ENCODE measurements at regions not wholly inside any gene's neighbourhood (a gene's known extent, or its start where the extent isn't known, plus 50 kb on each side); places are given as distances from the start of the nearest gene placed in this dataset.
"Not testable (repeated sequence)": the region's sequence is repeated elsewhere in the genome, so short reads cannot be mapped to it uniquely, and the experiment has no call there.

DNA sequence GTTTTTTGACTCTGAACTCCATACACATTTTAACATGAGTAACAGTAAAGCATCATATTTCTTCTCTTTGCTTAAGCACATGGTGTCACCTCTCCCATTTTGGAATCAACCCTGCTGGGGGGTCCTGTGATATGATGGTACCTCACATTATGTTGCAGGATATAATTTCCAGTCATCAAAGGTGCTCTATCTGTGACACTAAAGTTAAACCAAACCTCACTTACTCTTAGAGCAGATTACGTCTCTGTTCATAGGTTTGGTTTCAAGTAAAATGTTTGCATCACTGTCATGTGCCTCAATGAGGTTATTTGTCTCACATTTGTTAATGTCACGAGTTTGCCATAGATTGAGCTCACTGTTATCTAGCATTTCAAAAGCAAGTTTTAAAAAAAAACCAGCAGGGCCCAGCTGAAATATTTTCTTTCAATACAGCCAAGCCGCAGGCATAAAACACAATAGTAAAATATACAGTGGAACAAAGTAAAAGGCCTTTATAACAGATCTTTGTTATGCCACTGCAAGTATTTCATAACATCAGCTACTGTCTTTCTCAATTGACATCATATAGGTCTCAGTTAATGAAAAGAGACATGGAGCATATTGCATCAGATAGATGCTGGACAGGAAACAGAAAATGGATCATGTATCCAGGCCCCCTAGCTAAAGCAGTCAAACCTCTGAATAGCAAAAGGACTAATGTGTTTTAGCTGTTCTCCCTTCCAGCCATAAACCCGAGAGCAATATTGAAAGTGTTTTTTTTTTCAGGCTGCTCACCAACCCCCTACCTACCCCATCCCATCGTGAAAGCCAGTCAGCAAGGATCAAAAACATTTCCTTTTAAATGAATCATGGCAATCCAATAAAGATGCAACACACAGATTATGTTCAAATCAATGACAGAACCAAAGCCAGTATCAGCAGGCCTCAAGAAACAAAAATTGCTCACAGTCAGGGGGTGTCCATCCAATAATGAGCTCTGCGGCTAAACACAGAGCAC is 182.1 kb upstream of the ITGA1 start:
- no peak for DNase-seq (ENCODE audit: low read depth, low spot score)

- DNase-seq (ENCODE audit: low read depth, low spot score) = no peak
Measured at GRCh38 chr5:52607227-52607824, 180.4 kb upstream of the ITGA1 start.

DNA sequence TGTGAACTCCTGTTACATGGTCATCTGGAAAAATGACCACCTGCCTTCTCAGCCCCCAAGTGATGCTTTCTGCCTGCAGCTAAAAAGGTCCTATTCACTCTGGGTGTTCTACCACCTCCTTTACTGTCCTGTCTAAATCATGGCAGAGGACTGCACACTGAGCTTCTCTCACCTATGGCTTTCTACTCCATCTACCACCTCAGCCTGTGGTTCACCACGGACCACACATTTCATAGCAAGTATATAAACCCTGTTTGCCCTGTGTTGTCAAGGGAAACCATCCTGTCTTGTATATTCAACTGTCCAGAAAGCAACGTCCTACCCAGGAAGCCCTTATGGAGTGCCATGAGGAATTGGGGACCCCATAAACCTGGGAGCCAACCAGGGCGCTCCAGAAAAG is 167.4 kb upstream of the ITGA1 start:
- DNase-seq (ENCODE audit: low read depth, low spot score) = no peak

DNA sequence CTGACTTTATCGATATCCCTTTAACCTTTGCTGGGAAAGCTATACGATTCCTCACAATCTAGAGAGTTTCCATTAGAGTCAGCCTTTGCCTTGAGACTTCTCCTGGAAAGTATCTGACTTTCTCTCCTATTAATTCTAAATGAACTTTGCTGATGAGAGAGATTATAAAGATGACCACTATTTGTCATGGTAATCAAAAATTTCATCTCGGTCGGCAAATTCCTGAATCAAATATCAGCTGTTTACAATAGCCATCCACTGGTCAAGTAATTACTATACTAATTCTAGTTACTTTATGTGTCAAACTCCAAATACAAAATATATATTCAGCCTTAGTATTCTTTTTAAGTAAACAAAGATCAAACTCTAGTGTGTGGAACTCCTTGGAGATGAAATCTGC is 164.4 kb upstream of the ITGA1 start:
- DNase-seq (ENCODE audit: low read depth, low spot score) = no peak

- no peak for DNase-seq (ENCODE audit: low read depth, low spot score)
Measured at GRCh38 chr5:52624291-52624690, 163.4 kb upstream of the ITGA1 start.

DNA sequence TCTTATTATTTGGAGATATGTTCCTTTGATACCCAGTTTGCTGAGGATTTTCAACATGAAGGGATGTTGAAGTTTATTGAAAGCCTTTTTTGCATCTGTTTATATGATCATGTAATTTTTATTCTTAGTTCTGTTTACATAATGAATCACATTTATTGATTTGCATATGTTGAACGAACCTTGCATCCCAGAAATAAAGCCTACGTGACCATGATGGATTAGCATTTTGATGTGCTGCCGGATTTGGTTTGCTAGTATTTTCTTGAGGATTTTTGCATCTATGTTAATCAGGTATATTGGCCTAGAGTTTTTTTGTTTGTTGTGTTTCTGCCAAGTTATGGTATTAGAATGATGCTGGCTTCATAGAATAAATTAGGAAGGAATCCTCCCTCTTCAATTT is 161.4 kb upstream of the ITGA1 start:
- DNase-seq (ENCODE audit: low read depth, low spot score) = no peak

DNA sequence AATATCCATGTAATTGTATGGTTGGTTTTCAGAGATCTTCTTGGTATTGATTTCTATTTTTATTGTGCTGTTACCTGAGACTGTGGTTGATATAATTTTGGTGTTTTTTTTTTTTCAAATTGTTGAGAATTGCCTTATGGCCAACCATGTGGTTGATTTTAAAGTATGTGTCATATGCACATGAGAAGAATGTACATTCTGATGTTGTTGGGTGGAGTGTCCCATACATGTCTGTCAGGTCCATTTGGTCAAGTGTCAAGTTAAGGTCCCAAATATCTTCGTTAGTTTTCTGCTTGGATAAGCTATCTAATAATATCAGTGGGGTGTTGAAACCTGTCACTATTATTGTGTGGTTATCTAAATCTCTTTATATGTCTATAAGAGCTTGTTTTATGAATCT is 160.0 kb upstream of the ITGA1 start:
- no peak for DNase-seq (ENCODE audit: low read depth, low spot score)

DNA sequence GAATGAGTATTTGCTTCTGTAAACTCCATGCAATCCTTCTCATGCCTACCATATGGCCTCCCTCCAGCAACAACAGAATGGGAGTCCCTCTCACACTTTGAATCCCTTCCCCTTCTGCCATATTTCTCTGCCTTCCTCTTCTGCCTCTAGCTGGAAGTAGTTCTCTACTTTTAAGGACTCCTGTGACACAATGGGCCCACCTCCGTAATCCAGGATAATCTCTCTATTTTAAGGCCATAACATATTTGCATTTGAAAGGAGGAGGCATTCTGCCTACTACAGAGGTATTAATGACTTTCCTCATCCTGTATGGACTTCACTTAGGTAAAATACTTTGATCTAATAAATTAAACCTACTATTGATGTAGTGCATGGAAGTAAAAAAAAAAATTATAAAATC is 155.4 kb upstream of the ITGA1 start:
- no peak for DNase-seq (ENCODE audit: low read depth, low spot score)

DNA sequence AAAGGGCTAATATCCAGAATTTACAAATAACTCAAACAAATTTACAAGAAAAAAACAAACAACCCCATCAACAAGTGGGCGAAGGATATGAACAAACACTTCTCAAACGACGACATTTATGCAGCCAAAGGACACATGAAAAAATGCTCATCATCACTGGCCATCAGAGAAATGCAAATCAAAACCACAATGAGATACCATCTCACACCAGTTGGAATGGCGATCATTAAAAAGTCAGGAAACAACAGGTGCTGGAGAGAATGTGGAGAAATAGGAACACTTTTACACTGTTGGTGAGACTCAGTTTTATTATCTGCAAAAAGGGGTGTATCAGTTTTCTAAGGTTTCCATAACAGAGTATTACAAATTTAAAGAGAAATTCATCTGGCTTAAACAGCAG is 153.5 kb upstream of the ITGA1 start:
- not testable (repeated sequence) for DNase-seq (ENCODE audit: low read depth, low spot score)

DNA sequence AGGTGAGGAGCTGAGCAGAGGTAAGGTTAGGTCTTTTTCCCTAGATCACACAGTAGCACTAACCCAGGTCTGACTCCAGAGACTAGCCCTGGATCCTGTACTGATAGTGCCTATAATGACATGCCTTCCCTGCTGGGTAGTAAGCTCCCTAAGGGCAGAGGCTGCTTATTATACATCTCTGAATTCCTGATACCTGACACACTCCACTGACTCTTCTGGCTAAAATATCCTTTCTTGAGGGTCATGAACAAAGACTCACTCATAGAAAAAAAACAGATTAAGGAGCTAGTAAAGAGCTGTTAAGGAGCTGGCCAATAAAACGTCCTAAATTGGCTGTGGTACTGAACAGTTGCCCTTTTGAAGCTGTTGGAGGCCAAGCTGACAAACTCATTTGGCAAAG is 149.0 kb upstream of the ITGA1 start:
- DNase-seq (ENCODE audit: low read depth, low spot score) = no peak

GRCh38 chr5:52648726-52649125 is 139.0 kb upstream of the ITGA1 start:
- no peak for DNase-seq (ENCODE audit: low read depth, low spot score)

- DNase-seq (ENCODE audit: low read depth, low spot score) = no peak
Measured at GRCh38 chr5:52655163-52655562, 132.6 kb upstream of the ITGA1 start.

DNA sequence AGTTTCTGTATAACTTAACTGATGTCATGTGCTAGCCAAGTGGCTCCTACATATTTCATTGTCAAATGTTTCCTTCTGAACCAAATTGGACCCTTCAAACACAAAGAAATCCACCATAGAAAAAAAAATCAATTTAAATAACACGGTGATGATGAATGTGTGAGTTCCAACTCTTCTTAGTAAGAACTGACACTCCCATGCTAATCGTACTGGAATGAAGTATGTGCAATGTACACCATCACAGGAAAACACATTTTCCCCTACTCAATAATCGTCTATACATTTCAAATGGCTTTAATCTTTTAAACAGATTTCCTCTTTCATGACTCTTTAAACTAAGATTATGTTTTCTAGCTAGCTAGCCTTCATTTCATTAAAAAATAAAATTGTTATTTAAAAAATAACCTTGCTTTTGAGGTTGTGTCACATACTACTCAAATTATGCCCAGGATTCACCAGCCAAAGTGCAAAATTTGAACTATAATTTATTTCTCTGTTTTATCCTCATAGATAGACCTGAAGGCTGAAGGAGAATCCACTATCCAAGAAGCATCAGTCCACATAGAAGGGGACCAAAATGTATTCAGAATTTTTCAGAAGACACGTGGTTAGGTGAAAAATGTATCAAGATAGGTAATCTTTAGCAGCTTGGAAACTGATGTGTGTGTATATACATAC is 131.0 kb upstream of the ITGA1 start:
- DNase-seq (ENCODE audit: low read depth, low spot score) = no peak

- peak; percentile 23 for DNase-seq (ENCODE audit: low read depth, low spot score)
Measured at GRCh38 chr5:52657247-52657645, 130.5 kb upstream of the ITGA1 start.

- DNase-seq (ENCODE audit: low read depth, low spot score) = no peak
Measured at GRCh38 chr5:52658246-52658645, 129.5 kb upstream of the ITGA1 start.

GRCh38 chr5:52660621-52661020 is 127.1 kb upstream of the ITGA1 start:
- no peak for DNase-seq (ENCODE audit: low read depth, low spot score)

DNA sequence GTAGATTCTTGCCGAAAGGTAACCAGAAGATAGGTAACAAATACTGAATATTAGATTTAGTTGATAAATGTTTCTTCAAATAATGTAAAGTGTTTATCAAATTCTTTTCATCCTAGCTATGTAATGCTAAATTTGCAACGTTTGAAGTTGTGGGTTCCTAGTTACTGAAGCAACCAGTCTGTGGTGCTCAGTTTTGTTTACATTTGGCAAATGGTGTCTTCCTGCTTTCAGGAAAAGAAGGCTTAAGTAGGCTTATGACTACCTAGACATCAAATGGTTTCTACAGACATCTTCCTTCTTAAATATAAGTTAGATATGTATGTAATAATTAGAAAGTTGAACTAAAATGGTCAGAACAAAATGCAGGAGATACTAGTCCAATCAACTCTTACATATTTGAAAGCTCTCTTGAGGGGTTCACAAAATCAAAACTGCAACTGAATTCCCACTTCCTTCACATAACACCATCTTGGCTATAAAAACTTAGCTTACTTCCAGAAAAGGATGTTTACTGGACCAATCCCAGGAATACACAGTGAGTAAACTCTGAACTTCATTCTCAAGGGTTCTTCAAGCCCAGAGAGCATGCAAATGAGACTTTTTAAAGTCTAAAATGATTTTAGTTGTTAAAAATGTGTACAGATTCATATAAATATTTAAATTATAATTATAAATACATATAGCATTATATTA is 125.7 kb upstream of the ITGA1 start:
- DNase-seq (ENCODE audit: low read depth, low spot score) = no peak

GRCh38 chr5:52665559-52665958 is 122.2 kb upstream of the ITGA1 start:
- DNase-seq (ENCODE audit: low read depth, low spot score) = no peak

GRCh38 chr5:52668139-52668538 is 119.6 kb upstream of the ITGA1 start:
- DNase-seq (ENCODE audit: low read depth, low spot score) = no peak

GRCh38 chr5:52668544-52669185 is 119.1 kb upstream of the ITGA1 start:
- DNase-seq (ENCODE audit: low read depth, low spot score) = no peak

DNA sequence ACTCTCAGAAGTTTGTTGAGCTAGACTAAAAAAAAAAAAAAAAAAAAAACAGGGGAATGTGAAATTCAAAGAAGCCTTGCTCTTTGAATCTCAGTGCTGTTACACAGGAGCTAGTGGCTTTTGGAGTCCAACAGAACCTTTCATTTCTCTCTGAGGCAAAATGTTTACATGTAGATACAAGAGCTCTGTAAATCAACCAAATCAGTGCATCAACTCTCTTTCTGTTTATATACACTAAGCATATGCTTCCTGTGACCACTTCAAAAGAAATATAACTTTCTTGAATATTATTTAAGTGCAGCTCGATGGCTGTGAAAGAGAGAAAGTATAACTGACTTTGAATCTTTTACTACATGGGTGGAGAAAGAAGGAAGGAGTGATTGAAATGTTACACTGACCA is 115.3 kb upstream of the ITGA1 start:
- no peak for DNase-seq (ENCODE audit: low read depth, low spot score)

Data from smooth muscle cell of the brain vasculature (primary cell).